ENCODE measurements at regions not wholly inside any gene's neighbourhood (a gene's known extent, or its start where the extent isn't known, plus 50 kb on each side); places are given as distances from the start of the nearest gene placed in this dataset.

GRCh38 chr3:153339065-153339464 is 177.0 kb downstream of the RAP2B start:
- no peak for TF ChIP-seq POLR2A (IDR thresholded peaks at IDR 0.05)
- TF ChIP-seq, protein P1, sequence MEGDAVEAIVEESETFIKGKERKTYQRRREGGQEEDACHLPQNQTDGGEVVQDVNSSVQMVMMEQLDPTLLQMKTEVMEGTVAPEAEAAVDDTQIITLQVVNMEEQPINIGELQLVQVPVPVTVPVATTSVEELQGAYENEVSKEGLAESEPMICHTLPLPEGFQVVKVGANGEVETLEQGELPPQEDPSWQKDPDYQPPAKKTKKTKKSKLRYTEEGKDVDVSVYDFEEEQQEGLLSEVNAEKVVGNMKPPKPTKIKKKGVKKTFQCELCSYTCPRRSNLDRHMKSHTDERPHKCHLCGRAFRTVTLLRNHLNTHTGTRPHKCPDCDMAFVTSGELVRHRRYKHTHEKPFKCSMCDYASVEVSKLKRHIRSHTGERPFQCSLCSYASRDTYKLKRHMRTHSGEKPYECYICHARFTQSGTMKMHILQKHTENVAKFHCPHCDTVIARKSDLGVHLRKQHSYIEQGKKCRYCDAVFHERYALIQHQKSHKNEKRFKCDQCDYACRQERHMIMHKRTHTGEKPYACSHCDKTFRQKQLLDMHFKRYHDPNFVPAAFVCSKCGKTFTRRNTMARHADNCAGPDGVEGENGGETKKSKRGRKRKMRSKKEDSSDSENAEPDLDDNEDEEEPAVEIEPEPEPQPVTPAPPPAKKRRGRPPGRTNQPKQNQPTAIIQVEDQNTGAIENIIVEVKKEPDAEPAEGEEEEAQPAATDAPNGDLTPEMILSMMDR (IDR thresholded peaks at IDR 0.05) = no peak

Measured in breast epithelium (tissue), 3 donors.